22Rv1 (cell line): ENCODE measurements at regions not wholly inside any gene's neighbourhood (a gene's known extent, or its start where the extent isn't known, plus 50 kb on each side); places are given as distances from the start of the nearest gene placed in this dataset.

ENCODE experiments used
- H3K27ac ChIP-seq: fragments of 450-650 bp; 2 replicates; pipeline ENCODE4 v1.5.1; 2017
- CTCF ChIP-seq: fragments of 450-650 bp; IDR thresholded peaks from 2 replicates; pipeline ENCODE4 v1.5.1; 2017; ENCODE audit warnings: mild to moderate bottlenecking
- ZFX ChIP-seq: fragments of 450-650 bp; IDR thresholded peaks from 2 replicates; pipeline ENCODE4 v1.6.1; 2017; ENCODE audit warnings: antibody characterized with exemption, borderline replicate concordance

GRCh38 chr3:5531741-5532290, 344.3 kb downstream of the EDEM1 start:
- no peak overlapping the region for H3K27ac ChIP-seq
- TF ChIP-seq CTCF (no peak), ZFX (no peak)

DNA sequence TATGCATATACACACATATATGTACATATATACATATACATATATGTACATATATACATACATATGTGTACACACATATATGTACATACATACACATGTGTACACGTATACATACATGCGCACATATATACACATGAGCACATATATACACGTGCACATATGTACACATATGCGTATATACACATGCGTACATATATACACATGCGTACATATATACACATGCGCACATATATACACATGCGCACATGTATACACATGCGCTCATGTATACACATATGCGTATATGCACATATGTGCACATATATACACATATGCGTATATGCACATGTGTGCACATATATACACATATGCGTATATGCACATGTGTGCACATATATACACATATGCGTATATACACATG, 353.0 kb downstream of the EDEM1 start:
- TF ChIP-seq CTCF (no peak), ZFX (no peak)

DNA sequence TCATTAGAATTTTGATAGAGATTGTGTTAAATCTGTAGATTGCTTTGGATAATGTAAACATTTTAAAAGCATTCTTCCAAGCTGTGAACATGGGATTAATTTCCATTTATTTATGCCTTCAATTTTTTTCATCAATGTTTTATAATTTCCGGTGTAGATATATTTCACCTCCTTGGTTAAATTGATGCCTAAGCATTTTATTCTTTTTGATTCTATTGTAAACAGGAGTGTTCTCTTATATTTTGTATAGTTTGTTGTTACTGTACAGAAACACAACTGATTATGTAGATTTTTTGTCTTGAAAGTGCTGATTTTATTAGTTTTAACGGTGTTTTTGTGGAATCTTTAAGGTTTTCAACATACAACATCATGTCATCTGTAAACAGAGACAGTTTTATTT, 355.0 kb downstream of the EDEM1 start:
- no peak overlapping the region for H3K27ac ChIP-seq

More for the DNA sequence above, 353.0 kb downstream of the EDEM1 start:
- H3K27ac ChIP-seq, result no peak overlapping the region

GRCh38 chr3:5543047-5543446, 355.5 kb downstream of the EDEM1 start:
- H3K27ac ChIP-seq, result no peak overlapping the region
- TF ChIP-seq ZFX (no peak), CTCF (no peak)

More for the DNA sequence above, 355.0 kb downstream of the EDEM1 start:
- TF ChIP-seq ZFX (no peak), CTCF (no peak)

DNA sequence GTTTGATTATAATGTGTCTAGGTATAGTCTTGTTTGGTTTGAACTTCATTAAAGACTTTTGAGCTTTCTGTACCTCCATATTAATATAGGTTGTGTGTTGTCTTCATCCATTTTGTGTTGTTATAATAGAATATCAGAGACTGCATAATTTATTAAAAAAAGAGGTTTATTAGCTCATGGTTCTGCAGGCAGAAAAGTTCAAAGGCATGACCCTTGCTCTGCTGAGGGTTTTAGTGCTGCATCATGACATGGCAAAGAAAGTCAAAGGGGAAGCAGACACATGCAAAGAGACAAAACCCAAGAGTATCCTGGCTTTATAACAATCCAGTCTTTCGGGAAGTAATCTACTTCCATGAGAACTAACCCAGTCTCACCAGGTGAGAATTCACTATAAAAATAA, 358.2 kb downstream of the EDEM1 start:
- TF ChIP-seq ZFX (no peak), CTCF (no peak)
- H3K27ac ChIP-seq, result no peak overlapping the region

GRCh38 chr3:5553203-5553602, 365.7 kb downstream of the EDEM1 start:
- no peak for TF ChIP-seq CTCF
- TF ChIP-seq ZFX, result no peak
- no peak overlapping the region for H3K27ac ChIP-seq

DNA sequence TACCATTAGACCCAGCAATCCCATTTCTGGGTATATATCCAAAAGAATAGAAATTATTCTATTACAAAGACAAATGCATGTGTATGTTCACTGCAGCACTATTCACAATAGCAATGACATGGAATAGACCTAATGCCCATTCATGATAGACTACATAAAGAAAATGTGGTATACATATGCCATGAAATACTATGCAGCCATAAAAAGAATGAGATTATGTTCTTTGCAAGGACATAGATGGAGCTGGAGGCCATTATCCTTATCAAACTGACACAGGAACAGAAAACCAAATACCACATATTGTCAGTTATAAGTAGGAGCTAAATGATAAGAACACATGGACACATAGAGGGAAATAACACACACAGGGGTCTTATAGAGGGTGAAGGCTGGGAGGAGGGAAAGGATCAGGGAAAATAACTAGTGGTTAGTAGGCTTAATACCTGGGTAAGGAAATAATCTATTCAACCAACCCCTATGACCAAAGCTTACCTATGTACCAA, 366.8 kb downstream of the EDEM1 start:
- H3K27ac ChIP-seq, result no peak overlapping the region
- TF ChIP-seq CTCF (no peak), ZFX (no peak)
